ENCODE measurements at regions not wholly inside any gene's neighbourhood (a gene's known extent, or its start where the extent isn't known, plus 50 kb on each side); places are given as distances from the start of the nearest gene placed in this dataset.

DNA sequence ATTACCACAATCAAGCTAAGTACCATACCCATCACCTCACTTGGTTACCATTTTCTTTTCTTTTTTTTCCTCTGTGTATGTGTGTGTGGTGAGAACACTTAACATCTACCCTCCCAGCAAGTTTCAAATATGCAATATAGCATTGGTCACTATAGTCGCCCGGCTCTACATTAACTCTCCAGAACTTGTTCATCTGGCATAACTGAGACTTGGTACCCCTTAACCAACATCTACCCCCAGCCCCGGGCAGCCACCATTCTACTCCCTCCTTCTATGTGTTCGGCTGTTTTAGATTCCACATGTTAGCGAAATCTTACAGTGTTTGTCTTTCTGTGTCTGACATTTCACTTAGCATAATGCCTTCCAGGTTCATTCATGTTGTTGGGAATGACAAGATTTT lies 89.0 kb upstream of the TOP1 start:
- H3K9ac ChIP-seq (ENCODE audit: low read length): no peak overlapping the region
- H3K27me3 ChIP-seq (ENCODE audit: low read length): no peaks in the 10 kb centered on the region
- H3F3A ChIP-seq (ENCODE audit: low read length, unreplicated experiment): no peaks in the 10 kb centered on the region
- ATAC-seq (no peak), DNase-seq (no peak)
- no peaks in the 10 kb centered on the region for H3K9me3 ChIP-seq (ENCODE audit: low read length)
- no peaks in the 10 kb centered on the region for H3K79me2 ChIP-seq (ENCODE audit: low read length)
- H3K4me1 ChIP-seq (ENCODE audit: insufficient read depth, low read length): no peaks in the 10 kb centered on the region; the same call in 1 of the 2 replicates
- H3K9me2 ChIP-seq (replicated peaks; ENCODE audit: low read length): no peaks in the 10 kb centered on the region
- H3K36me3 ChIP-seq (ENCODE audit: low read depth, low read length): no peaks in the 10 kb centered on the region
- ChIA-PET CTCF (no interaction called here), POLR2A (ENCODE audit: unreplicated experiment) (no interaction called here)
- intact Hi-C loops (cut with micrococcal nuclease): no loop called here
- H4K20me1 ChIP-seq (ENCODE audit: low read length): no peaks in the 10 kb centered on the region
- H2AFZ ChIP-seq (ENCODE audit: low read length): no peak overlapping the region
- H3K27ac ChIP-seq (ENCODE audit: low read length): no peak overlapping the region
- H3K4me2 ChIP-seq (ENCODE audit: low read length): no peak overlapping the region
- BruUV-seq (replicated peaks): no TSS peak
- H3K4me3 ChIP-seq (ENCODE audit: low read length): no peak overlapping the region
- no peak for TF ChIP-seq EZH2phosphoT487 (IDR thresholded peaks at IDR 0.05; ENCODE audit: borderline replicate concordance, low read length)
- TF ChIP-seq EZH2 (IDR thresholded peaks at IDR 0.05; ENCODE audit: low read length, unreplicated experiment): no peak
- TF ChIP-seq CTCF (conservative IDR thresholded peaks at IDR 0.05; ENCODE audit: low read depth, low read length): no peak

GRCh38 chr20:40941133-40941610 lies 87.5 kb upstream of the TOP1 start:
- DNase-seq: no peak
- Histone ChIP-seq H3F3A (ENCODE audit: low read length, unreplicated experiment) (no peaks in the 10 kb centered on the region), H3K27me3 (ENCODE audit: low read length) (no peaks in the 10 kb centered on the region), H3K79me2 (ENCODE audit: low read length) (no peaks in the 10 kb centered on the region), H3K4me1 (ENCODE audit: insufficient read depth, low read length) (no peaks in the 10 kb centered on the region; the same call in 1 of the 2 replicates), H2AFZ (ENCODE audit: low read length) (no peak overlapping the region), H3K27ac (ENCODE audit: low read length) (no peak overlapping the region), H3K9me3 (ENCODE audit: low read length) (no peaks in the 10 kb centered on the region), H3K9me2 (replicated peaks; ENCODE audit: low read length) (no peaks in the 10 kb centered on the region), H3K4me3 (ENCODE audit: low read length) (no peak overlapping the region), H4K20me1 (ENCODE audit: low read length) (no peaks in the 10 kb centered on the region), H3K36me3 (ENCODE audit: low read depth, low read length) (no peaks in the 10 kb centered on the region), H3K4me2 (ENCODE audit: low read length) (no peak overlapping the region), H3K9ac (ENCODE audit: low read length) (no peak overlapping the region)
- BruUV-seq (replicated peaks): no TSS peak
- intact Hi-C loops (cut with micrococcal nuclease): no loop called here
- ChIA-PET CTCF (no interaction called here), POLR2A (ENCODE audit: unreplicated experiment) (interaction anchor here (0.6 kb wide), 1 partner anchor 137 kb away, joined by 6 read pairs; no protein-coding TSS in a partner anchor)
- TF ChIP-seq EZH2phosphoT487 (IDR thresholded peaks at IDR 0.05; ENCODE audit: borderline replicate concordance, low read length): no peak
- no peak for TF ChIP-seq EZH2 (IDR thresholded peaks at IDR 0.05; ENCODE audit: low read length, unreplicated experiment)
- TF ChIP-seq CTCF (conservative IDR thresholded peaks at IDR 0.05; ENCODE audit: low read depth, low read length): no peak
- no peak for ATAC-seq

GRCh38 chr20:40942006-40942405 lies 86.6 kb upstream of the TOP1 start:
- no peak overlapping the region for H3K4me2 ChIP-seq (ENCODE audit: low read length)
- no peaks in the 10 kb centered on the region for H3K27me3 ChIP-seq (ENCODE audit: low read length)
- DNase-seq: no peak
- no peaks in the 10 kb centered on the region for H3F3A ChIP-seq (ENCODE audit: low read length, unreplicated experiment)
- POLR2A ChIA-PET (ENCODE audit: unreplicated experiment): no interaction called here
- BruUV-seq (replicated peaks): no TSS peak
- no peak overlapping the region for H2AFZ ChIP-seq (ENCODE audit: low read length)
- H3K4me3 ChIP-seq (ENCODE audit: low read length): no peak overlapping the region
- CTCF ChIA-PET: interaction anchor here (0.6 kb wide), 1 partner anchor 1110 kb away, joined by 3 read pairs; no protein-coding TSS in a partner anchor
- no peak for ATAC-seq
- no peak for TF ChIP-seq EZH2phosphoT487 (IDR thresholded peaks at IDR 0.05; ENCODE audit: borderline replicate concordance, low read length)
- no peak for TF ChIP-seq EZH2 (IDR thresholded peaks at IDR 0.05; ENCODE audit: low read length, unreplicated experiment)
- no peak for TF ChIP-seq CTCF (conservative IDR thresholded peaks at IDR 0.05; ENCODE audit: low read depth, low read length)
- H3K9ac ChIP-seq (ENCODE audit: low read length): no peak overlapping the region
- no peaks in the 10 kb centered on the region for H4K20me1 ChIP-seq (ENCODE audit: low read length)
- H3K9me2 ChIP-seq (replicated peaks; ENCODE audit: low read length): no peaks in the 10 kb centered on the region
- no peaks in the 10 kb centered on the region for H3K36me3 ChIP-seq (ENCODE audit: low read depth, low read length)
- H3K9me3 ChIP-seq (ENCODE audit: low read length): no peaks in the 10 kb centered on the region
- no peaks in the 10 kb centered on the region for H3K79me2 ChIP-seq (ENCODE audit: low read length)
- H3K4me1 ChIP-seq (ENCODE audit: insufficient read depth, low read length): no peaks in the 10 kb centered on the region; the same call in 1 of the 2 replicates
- intact Hi-C loops (cut with micrococcal nuclease): no loop called here
- H3K27ac ChIP-seq (ENCODE audit: low read length): no peak overlapping the region
